Stimulated activated CD4-positive, alpha-beta T cell treated with anti-CD3 and anti-CD28 coated beads, Interleukin-12 subunit alpha, Interleukin-12 subunit beta, amount 100 ng/mL, for 24 hours (primary cell): ENCODE measurements at regions not wholly inside any gene's neighbourhood (a gene's known extent, or its start where the extent isn't known, plus 50 kb on each side); places are given as distances from the start of the nearest gene placed in this dataset.

ENCODE experiments used
- DNase-seq, 2 experiments: peaks; one replicate each; pipeline ENCODE4 v3.0.0-alpha.2; 2020; ENCODE audit warnings: low read depth in 2 of 2

GRCh38 chr14:54127526-54127925 is 170.9 kb upstream of the BMP4 start:
- no peak for DNase-seq

- no peak for DNase-seq
Measured at GRCh38 chr14:54129850-54130640, 173.4 kb upstream of the BMP4 start.

DNA sequence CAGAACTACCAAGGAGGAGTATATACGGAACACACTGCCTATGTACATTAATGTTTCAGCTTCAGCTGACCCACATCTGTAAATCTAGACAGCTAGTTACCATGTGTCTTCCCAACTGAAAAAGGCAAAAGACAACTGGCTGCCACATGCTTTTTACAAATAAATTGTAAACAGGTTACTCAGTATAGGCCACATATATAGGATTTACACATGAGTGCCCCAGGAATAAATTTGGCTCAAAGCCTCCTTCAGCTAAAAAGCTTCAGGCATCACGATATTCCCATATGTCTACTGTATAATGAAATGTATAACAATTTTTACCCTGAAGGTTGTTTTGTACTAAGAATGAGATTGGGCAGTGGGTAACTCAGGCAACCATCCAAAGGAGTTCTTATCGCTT is 175.9 kb upstream of the BMP4 start:
- no peak for DNase-seq

DNA sequence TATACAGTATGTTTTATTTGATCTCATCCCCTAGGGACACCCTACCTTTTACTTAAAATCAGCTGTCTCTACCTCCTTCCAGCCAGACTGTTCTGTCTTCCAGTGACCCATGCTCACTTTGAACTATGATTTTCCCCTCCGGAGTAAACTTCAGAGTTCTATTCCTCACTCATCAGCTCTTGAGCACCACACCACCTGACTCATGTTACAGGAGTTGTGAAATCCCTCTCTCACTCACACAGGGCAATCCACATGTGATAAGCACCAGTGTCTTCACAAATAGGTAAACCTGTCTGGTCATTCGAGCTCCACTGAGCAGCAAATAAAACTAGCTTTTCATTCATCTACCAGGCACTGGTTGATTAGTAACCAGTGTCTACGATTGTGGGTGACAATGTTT is 177.3 kb upstream of the BMP4 start:
- no peak for DNase-seq

DNA sequence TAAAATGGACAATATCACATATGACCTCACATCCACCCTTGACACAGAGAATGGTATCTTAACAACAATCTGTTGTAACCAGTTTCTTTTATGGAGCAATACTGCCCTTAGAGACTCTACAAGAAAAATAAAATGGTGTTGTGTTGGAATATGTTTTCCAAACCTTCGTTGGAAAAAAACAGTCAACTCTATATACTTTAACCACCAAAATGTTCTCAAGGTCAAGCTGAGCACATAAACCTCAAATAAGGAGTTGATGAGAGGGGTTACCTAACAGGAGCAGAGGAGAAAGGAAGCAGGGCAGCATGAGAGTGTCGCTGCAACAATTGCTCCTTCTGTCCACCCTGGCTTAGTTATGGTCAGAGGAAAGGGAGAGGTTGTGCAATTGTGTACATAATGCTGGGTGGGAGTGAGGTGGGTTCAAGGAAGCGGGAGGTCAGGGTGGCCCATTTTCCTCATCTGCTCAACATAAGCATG is 179.2 kb upstream of the BMP4 start:
- no peak for DNase-seq

GRCh38 chr14:54136894-54137613 is 180.4 kb upstream of the BMP4 start:
- no peak for DNase-seq

DNA sequence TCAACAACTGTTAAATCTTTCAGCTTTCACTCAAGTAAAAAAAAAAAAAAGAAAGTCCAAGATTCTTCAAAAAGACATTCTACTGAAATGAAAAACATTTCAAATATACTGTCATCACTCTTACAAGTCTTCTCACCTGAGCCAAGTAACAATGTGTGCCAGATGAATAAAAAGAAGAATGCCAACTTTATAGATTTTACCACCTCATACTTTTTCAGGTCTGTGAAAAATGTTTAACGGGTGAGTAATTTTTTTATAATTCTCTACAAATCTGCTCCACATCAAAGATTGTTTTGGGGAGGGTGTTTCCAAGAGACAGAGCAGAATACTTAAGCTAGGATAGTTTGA is 181.0 kb upstream of the BMP4 start:
- DNase-seq, result no peak

DNA sequence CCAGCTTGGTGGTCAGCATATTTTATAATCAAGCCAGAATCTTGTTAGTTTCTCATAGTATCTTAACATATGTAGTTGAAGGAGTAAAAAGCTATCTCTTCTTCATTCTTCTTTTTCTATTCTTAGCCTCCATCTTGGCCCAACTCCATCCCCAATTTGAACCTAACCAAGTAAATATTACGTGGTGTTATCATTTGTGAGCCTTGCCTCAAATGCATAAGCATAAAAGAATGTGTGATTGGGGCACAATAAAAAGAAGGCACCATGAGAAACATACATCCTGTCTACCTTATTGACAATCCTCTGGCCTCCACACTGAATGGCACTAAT is 181.4 kb upstream of the BMP4 start:
- no peak for DNase-seq

DNA sequence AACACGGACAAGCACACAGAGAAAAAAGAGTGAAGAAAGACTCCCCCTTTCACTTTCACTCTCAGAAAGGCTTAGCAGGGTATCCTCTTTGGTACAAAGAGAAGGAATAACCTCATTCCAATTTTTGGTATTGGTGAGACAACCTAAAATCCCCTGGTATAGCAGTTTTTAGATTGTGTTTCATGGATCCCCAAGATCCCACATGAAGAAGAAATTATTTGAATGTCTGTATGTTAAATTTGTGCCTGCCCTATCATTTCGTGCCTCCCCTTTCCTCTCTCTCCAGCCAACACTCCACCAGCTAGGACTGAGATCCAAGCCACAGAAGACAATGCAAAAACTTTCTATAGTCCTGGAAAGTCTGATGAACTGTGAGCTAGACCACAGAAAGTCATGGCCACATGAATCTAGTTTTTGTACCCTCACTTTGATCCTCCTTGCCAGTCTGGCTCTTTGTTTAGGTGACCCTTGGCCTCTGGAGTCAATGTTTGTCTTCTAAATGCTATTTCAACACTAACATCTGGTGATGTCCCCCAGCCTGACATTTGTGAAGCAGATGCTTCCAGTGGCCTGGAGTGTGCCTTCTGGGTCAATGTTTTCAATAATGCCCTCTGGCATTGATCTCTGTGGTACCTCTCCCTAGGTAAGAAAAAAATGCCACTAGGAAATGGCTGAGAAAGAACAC is 181.9 kb upstream of the BMP4 start:
- no peak for DNase-seq

DNA sequence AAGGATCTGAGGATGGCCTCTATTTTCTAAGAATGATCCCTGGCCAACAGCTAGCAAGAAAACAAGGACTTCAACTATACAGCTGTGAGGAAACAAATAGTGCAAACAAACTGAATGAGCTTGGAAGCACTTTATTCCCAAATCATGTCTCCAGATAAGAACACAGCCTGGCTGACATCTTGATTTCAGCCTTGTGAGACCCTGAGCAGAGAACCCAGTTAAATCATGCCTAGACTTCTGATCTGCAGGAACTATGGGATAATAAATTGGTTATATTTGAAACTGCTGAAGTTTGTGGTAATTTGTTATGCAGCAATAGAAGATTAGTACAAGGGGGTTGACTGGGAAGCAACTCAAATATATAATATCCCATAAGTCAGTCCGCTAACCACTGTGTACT is 183.9 kb upstream of the BMP4 start:
- DNase-seq, result no peak

DNA sequence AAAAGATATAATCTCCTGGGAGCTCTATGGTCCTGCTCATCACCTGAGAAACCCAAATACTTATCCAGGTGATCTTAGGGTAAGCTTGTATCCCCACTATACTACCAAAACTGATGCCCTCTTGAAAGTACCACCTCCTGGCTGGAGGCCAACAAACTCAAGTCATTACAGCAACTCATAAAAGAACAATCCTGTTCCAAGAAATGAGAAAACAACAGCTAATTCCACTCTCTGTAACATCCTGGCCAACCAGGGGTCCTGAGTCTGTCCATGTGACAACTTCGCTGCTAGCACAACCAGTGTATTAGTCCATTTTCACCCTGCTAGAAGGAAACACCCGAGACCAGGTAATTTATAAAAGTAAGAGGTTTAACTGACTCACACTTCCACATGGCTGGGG is 190.0 kb upstream of the BMP4 start:
- no peak for DNase-seq

- DNase-seq, result no peak
Measured at GRCh38 chr14:54147282-54147681, 190.7 kb upstream of the BMP4 start.

DNA sequence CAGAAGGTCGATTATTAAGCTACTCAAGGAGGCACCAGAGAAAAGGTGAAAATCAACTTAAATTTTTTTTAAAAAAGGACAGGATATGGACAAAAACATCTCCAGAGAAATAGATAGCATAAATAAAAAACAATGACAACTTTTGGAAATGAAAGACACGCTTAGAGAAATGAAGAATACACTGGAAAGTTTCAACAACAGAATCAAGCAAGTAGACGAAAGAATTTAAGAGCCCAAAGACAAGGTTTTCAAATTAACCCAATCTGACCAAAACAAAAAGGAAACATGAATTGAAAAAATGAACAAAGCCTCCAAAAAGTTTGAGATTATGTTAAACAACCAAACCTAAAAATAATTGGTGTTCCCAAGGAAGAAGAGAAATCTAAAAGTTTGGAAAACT is 191.1 kb upstream of the BMP4 start:
- no peak for DNase-seq

- DNase-seq, result no peak
Measured at GRCh38 chr14:54148251-54148650, 191.6 kb upstream of the BMP4 start.

GRCh38 chr14:54152351-54152750 is 195.7 kb upstream of the BMP4 start:
- DNase-seq, result no peak

GRCh38 chr14:54166049-54166950 is 209.7 kb upstream of the BMP4 start:
- DNase-seq, result no peak

GRCh38 chr14:54168489-54168888 is 211.9 kb upstream of the BMP4 start:
- DNase-seq, result no peak

DNA sequence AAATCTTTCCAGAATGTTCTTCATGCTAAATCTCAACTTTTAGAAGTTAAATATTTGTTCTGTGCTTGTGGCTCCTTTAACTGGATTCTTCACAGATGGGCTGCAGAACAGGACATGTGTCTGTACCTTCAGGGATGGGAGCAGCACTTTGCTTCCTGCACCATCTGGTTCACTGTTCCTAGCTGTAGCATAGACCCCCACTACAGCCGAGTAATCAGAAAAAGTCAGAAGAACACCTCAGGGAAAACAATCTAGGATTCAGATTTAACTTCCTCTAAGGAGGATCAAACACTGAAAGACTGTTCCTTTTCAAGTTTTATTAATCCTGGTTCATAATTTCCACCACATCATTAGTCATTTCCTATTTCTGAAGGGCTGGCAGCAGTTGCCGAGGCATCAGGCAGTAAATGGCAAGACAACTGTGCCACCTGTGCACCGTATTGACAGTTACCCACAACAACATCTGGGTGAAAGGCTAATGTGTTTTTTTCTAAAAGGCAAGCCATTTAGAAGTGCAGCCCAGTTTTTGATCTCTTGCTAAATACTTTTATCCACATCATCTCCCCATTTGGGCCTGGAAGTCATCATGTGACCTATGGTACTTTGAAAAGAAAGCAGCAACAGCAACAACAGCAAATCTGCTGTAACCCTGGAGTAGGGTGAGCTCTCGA is 212.8 kb upstream of the BMP4 start:
- no peak for DNase-seq

DNA sequence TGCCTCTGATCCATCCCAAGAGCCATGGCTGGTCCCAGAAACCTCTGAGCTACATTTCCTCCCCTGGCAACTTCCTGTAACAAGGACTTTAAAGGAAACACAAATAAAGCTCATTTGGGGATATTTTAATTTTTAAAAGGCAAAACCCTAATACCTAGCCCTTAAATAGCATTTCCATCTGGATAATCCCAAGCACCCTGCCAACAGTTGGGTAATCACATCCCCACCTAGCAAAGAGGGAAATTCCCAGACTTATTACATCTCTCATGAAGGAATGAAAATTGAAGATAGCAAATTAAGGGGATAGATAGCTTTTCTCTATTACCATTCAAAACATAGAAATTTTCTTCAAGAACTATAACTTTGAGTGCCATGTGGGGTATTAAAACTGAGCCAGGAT is 213.7 kb upstream of the BMP4 start:
- no peak for DNase-seq

- no peak for DNase-seq
Measured at GRCh38 chr14:54172114-54172513, 215.5 kb upstream of the BMP4 start.

DNA sequence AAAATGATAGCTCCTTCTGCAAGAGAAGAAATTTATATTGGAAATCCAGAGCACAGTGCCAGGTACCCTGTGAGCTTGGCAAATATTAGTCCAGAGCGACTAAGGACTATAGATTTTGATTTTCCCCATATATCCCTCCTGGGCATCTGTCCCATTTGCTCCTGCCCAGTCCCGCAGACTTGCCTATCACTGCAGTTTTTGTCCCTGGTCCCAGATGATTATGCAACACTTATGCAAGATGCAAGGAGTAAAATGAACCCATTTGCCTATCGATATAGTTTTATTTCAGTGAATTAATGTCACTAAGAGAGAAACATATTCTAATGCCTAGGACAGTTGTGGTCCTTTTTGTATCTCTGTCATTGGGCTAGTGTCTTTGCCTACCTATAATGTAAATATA is 215.9 kb upstream of the BMP4 start:
- no peak for DNase-seq
